Nephron progenitor cell (in vitro differentiated cells): ENCODE measurements at regions not wholly inside any gene's neighbourhood (a gene's known extent, or its start where the extent isn't known, plus 50 kb on each side); places are given as distances from the start of the nearest gene placed in this dataset.
"Not testable (repeated sequence)": the region's sequence is repeated elsewhere in the genome, so short reads cannot be mapped to it uniquely, and the experiment has no call there.

Experiments used
- DNase-seq: peaks from one replicate; pipeline ENCODE4 v3.0.0; 2021
- H3K27ac Mint-ChIP-seq: 2 replicates; pipeline ENCODE4 v1.8.0; 2021; ENCODE audit warnings: mild to moderate bottlenecking, moderate library complexity, mixed read lengths
- H3K27me3 Mint-ChIP-seq: 2 replicates; pipeline ENCODE4 v1.8.0; 2021; ENCODE audit warnings: mild to moderate bottlenecking, low read depth, mixed read lengths; ENCODE audit not compliant: poor library complexity
- H3K36me3 Mint-ChIP-seq: 2 replicates; pipeline ENCODE4 v1.8.0; 2021; ENCODE audit warnings: low read depth, mixed read lengths
- H3K4me1 Mint-ChIP-seq: 2 replicates; pipeline ENCODE4 v1.8.0; 2021; ENCODE audit warnings: mixed read lengths
- H3K4me3 Mint-ChIP-seq: 2 replicates; pipeline ENCODE4 v1.8.0; 2021; ENCODE audit warnings: mild to moderate bottlenecking, moderate library complexity, mixed read lengths
- H3K9me3 Mint-ChIP-seq: 2 replicates; pipeline ENCODE4 v1.8.0; 2021; ENCODE audit warnings: mild to moderate bottlenecking, moderate library complexity, mixed read lengths
- CTCF ChIP-seq: fragments of 200-600 bp; sonication (generic); IDR thresholded peaks from 2 replicates; pipeline ENCODE4 v1.5.0; 2021; ENCODE audit warnings: antibody characterized with exemption

DNA sequence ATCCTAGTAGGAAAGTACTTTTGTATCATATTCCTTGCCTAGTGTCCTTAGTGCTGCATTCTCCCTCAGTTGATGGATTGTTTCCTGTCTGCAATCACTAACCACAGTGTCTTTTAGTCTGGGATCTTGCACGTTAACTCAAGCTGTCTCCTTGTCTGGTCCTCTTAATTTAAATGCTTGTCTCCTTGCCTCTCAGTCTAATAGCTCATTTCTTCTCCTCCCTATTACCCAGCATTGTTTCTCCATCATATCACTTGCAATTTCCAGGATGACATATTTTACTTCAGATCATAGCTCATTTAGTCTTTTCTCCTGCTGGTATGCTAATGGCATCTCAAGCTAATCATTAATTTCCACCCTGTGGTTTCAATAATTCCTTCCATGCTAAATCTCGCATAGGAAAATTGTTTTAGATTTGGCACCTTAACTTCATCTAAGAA is 2052.0 kb upstream of the C9orf72 start:
- peak overlapping the region; percentile 0 for H3K4me3 Mint-ChIP-seq
- peaks cover 22% of the 10 kb centered on the region for H3K4me1 Mint-ChIP-seq
- TF ChIP-seq CTCF: no peak
- H3K9me3 Mint-ChIP-seq: peaks cover 4% of the 10 kb centered on the region
- H3K27ac Mint-ChIP-seq: peak overlapping the region; percentile 6
- H3K36me3 Mint-ChIP-seq: no peaks in the 10 kb centered on the region
- DNase-seq: no peak
- no peaks in the 10 kb centered on the region for H3K27me3 Mint-ChIP-seq

DNA sequence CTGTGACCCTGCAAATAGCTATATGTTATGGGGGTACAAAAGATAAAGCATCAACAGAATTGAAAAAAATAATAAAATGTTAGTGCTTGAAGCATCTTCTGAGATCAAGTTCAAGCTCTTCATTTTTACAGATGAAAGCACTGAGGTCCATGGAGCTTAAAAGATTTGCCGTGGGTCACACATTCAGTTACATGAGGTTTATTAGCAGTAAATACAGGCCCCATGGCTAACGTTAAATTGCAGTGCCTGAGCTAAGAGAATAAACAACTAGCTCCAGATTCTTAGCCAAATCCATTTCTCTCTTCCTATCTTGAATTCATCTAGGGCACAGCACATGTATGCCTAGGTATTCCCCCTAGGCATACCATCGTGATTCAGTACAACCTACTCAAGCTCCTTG is 2052.7 kb upstream of the C9orf72 start:
- no peaks in the 10 kb centered on the region for H3K27me3 Mint-ChIP-seq
- no peak for DNase-seq
- H3K4me3 Mint-ChIP-seq: no peak overlapping the region
- no peaks in the 10 kb centered on the region for H3K36me3 Mint-ChIP-seq
- H3K9me3 Mint-ChIP-seq: peaks cover 4% of the 10 kb centered on the region
- peaks cover 22% of the 10 kb centered on the region for H3K4me1 Mint-ChIP-seq
- no peak for TF ChIP-seq CTCF
- peak overlapping the region; percentile 34 for H3K27ac Mint-ChIP-seq

GRCh38 chr9:29628856-29629255 is 2055.6 kb upstream of the C9orf72 start:
- peaks cover 22% of the 10 kb centered on the region for H3K4me1 Mint-ChIP-seq
- H3K27me3 Mint-ChIP-seq, H3K36me3 Mint-ChIP-seq, H3K4me3 Mint-ChIP-seq, DNase-seq, H3K9me3 Mint-ChIP-seq, H3K27ac Mint-ChIP-seq: not testable (repeated sequence)

DNA sequence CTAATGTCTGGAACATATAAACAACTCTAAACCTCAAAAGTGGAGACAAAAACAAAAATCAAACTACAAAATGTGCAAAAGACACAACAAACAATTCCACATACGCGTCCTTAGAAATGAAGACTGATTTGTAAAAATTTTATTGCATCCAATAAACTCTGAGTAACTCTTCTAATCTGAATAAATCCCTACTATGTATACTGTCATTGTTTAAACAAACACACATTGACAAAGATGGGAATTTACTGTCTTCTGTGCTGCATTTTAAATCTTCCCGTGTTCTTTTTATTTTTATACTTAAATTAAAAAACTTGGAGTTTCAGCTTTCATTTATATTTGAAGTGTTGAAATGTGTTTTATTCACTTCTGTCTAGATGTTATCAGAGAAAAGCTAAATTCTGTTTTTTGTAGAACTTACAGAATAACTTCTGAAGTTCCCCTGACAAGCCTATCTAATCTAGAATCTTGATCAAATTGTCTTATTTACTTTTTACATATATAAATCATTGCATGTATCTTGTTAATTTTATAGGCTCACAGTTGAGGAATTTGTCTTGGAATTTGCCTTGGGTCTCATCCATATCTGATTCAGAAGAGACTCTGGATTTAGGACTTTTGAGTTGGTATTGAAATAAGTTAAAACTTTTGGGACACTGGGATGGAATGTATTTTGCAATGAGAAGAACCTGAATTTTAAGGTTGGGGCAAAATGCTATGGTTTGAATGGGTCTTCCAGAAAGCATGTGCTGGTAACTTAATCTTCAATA is 2064.4 kb upstream of the C9orf72 start:
- H3K9me3 Mint-ChIP-seq: no peaks in the 10 kb centered on the region
- no peak for TF ChIP-seq CTCF
- no peaks in the 10 kb centered on the region for H3K36me3 Mint-ChIP-seq
- H3K4me3 Mint-ChIP-seq: no peak overlapping the region
- H3K27me3 Mint-ChIP-seq: no peaks in the 10 kb centered on the region
- no peaks in the 10 kb centered on the region for H3K4me1 Mint-ChIP-seq
- no peak overlapping the region for H3K27ac Mint-ChIP-seq
- no peak for DNase-seq

DNA sequence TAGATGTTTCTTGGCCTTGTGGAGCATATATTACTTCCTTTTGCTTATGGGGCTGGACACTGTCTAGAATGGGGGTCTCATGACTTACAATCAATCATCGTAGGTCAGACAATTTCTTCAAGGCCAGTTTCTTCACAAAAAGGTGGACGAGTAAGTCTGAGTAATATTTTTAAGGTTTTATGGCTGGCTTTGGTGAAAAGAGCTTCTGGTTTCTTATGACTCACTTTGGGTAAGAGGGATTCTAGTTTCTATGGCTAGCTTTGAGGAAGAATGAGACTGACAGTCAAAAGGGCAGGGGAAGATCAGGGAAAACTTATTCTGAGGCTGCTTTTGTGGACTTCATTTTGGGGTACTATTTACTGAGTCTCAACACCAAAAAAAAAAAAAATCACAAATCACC is 2067.2 kb upstream of the C9orf72 start:
- no peak for DNase-seq
- no peak for TF ChIP-seq CTCF
- H3K27ac Mint-ChIP-seq: no peak overlapping the region
- no peaks in the 10 kb centered on the region for H3K36me3 Mint-ChIP-seq
- H3K9me3 Mint-ChIP-seq: no peaks in the 10 kb centered on the region
- H3K4me1 Mint-ChIP-seq: no peaks in the 10 kb centered on the region
- no peak overlapping the region for H3K4me3 Mint-ChIP-seq
- no peaks in the 10 kb centered on the region for H3K27me3 Mint-ChIP-seq

GRCh38 chr9:29644514-29644913 is 2071.2 kb upstream of the C9orf72 start:
- H3K9me3 Mint-ChIP-seq: no peaks in the 10 kb centered on the region
- H3K27me3 Mint-ChIP-seq: no peaks in the 10 kb centered on the region
- H3K27ac Mint-ChIP-seq: no peak overlapping the region
- H3K36me3 Mint-ChIP-seq: no peaks in the 10 kb centered on the region
- DNase-seq: no peak
- no peak for TF ChIP-seq CTCF
- no peak overlapping the region for H3K4me3 Mint-ChIP-seq
- H3K4me1 Mint-ChIP-seq: no peaks in the 10 kb centered on the region
